ENCODE measurements at regions not wholly inside any gene's neighbourhood (a gene's known extent, or its start where the extent isn't known, plus 50 kb on each side); places are given as distances from the start of the nearest gene placed in this dataset.

DNA sequence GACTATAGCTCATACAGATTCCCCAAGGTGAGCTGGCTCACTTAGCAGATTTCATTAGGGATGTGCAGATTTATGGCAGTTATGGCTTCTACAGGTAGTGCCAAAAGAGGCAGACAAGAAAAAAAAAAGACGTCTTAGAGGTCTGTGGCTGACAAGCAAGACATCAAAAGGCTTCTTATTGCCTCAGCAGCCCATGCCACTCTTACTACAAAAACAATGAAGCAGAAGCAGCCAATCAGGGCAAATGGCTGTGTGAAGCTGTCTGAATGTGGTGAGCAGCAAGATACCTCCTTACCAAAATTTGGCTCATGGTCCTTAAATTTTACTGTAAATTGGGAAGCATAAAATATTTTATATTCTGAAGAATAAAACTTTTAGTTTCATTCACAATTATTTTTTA, 557.5 kb upstream of the GOLIM4 start:
- no peak for ATAC-seq
- no peak for DNase-seq

- DNase-seq: no peak
- ATAC-seq: no peak
These were observed 552.6 kb upstream of the GOLIM4 start for GRCh38 chr3:168648321-168648720.

DNA sequence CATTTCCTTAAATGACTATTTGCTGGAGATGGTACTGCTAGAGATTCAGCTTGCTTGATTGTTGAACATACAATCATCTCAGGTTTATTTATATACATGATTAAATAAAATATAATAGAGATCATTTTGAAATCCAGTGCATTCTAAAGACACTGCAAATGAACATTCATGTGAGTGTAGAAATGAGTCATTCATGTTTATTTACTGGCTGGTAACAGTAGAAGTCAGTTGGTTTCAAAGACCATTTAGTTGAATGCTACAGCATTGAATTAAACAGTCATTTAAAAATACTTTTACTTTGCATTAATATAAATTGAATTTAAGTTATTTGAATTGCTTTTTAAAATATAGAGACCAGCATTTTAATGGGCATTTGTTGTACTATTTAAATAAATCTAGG, 551.9 kb upstream of the GOLIM4 start:
- no peak for ATAC-seq
- DNase-seq: no peak

GRCh38 chr3:168645180-168645579, 549.5 kb upstream of the GOLIM4 start:
- DNase-seq (no peak), ATAC-seq (no peak)

DNA sequence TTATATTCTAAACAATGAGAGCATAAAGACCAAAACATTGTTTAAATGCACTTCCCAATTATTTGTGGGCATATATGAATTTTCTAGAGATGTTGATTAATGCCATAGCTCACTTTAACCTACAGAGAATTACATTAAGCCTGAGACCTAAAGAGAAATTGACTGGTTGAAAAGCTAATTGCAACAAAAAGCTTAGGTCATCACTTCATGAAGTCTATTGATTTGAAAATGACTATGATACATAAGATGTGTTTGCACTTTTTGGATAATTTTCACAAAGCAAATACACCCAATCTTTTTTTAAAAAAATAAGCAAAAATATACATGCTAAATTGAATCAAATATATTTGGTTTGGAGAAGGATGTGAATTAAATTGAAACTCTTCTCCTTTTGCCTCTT, 532.8 kb upstream of the GOLIM4 start:
- DNase-seq: no peak
- no peak for ATAC-seq

DNA sequence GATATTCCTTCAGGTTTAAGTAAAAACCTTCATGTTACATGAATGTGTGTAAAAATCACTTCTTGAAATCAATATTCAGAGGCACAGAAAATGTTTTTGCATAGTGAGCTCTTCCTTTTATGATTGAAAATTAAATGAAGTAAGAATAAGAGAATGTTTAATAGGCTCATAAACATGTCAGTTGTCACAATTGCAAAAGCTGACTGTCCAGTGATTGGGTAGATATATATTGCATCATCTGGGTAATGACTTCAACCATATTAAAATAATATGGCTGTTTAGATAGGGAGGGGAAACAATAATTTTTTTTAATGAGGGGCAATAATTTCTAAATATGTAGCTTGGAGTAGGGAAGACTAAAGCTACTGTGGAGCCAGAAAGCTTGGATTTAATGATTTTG, 529.8 kb upstream of the GOLIM4 start:
- ATAC-seq (no peak), DNase-seq (no peak)

- DNase-seq (no peak), ATAC-seq (no peak)
These were observed 529.2 kb upstream of the GOLIM4 start for GRCh38 chr3:168624892-168625448.

DNA sequence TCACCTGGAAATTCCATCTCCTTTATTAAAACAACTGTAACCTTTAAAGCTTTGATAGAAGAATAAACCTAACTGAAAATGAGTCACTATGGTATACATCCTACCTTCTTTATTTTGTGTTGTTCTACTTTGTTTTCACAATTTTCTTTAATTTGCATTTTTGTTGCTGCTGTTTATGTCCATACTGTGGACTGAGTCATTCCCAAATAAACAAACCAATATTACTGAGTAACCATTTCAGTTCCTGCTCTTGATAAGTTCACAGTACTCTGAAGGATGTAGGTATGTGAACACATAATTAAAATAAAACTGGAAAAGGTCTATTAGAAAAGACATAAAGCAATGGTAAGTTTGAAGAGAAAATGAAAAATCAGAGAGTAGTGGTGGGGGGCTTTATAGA, 528.5 kb upstream of the GOLIM4 start:
- no peak for ATAC-seq
- DNase-seq: no peak

DNA sequence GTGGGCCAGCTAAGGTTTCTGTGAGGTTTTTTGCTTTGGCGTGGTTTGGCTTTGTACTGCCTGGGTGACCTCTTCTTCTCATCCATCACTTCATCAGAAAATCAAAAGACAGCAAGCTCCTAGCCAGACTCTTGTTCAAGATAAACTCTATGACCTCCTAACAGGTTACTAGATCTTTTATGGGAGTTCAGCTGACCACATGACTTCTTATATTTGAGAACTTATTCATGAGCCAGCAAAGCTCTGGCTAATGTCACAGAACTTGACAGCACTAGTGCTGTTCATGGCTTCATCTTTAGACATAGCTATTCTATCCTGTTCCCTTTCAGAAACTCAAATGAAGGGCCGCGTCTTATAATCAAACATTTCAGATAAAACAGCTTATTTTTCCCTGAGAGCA, 527.1 kb upstream of the GOLIM4 start:
- ATAC-seq (no peak), DNase-seq (no peak)

DNA sequence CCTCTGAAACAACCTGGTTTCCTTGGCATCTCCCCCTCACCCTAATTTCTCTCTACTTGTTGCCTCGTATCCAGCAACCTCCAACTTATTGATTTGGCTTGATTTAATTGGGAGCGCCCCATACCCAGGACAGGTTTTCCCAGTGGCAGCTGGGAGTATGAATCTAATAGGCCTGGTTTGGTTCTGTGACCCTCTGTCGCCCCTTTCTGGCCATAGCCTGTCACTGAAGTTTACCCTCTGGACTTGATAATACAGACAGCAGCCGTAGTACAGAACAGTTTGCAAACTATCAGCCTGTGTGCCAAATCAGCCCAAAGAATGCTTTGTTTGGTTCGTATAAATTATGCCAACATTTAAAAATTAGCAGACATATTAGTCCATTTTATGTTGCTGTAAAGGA, 525.1 kb upstream of the GOLIM4 start:
- ATAC-seq: no peak
- DNase-seq: no peak

DNA sequence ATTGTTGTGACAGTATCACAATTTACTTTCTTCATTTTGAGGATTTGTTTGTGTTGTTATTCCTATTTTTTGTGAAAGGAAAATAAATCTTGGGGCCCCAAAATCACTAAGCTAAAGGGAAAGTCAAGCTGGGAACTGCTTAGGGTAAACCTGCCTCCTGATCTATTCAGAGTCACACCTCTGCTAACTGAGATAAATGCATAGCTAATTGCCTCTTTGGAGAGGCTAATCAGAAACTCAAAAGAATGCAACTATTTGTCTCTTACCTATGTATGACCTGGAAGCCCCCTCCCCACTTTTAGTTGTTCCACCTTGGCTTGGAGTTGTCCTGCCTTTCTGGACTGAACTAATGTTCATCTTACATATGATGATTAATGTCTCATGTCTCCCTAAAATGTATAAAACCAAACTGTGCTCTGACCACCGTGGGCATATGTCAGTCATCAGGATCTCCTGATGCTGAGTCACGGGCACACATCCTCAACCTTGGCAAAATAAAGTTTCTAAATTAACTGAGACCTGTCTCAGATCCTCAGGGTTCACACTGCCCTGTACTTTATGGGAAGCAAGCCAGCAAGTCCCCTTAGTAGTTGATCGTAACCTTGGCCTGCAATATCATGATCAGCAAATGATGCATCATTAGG, 523.2 kb upstream of the GOLIM4 start:
- ATAC-seq (no peak), DNase-seq (no peak)

GRCh38 chr3:168617658-168618057, 521.9 kb upstream of the GOLIM4 start:
- DNase-seq: no peak
- no peak for ATAC-seq

- DNase-seq (no peak), ATAC-seq (no peak)
These were observed 521.2 kb upstream of the GOLIM4 start for GRCh38 chr3:168616915-168617314.

GRCh38 chr3:168615493-168616020, 519.8 kb upstream of the GOLIM4 start:
- DNase-seq: no peak

DNA sequence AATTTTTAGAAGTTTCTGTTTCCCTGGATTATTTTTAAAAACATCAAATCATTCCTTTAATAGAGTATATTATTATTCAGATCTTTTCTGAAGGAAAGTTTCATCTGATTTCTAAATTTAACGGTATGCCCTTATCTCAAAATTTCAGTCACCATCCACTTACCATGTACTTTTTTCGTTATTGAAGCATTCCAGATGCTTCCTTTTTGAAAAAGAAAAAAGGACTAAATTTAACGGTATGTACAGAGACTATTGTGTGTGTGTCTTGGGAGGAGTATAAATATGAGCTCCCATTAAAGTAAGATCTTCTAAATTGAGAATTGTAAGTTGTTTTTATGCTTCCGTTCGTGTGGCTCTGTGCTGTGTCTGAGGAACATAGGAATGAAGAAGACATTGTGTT, 517.4 kb upstream of the GOLIM4 start:
- no peak for ATAC-seq

More at GRCh38 chr3:168615493-168616020, 519.8 kb upstream of the GOLIM4 start:
- no peak for ATAC-seq

DNA sequence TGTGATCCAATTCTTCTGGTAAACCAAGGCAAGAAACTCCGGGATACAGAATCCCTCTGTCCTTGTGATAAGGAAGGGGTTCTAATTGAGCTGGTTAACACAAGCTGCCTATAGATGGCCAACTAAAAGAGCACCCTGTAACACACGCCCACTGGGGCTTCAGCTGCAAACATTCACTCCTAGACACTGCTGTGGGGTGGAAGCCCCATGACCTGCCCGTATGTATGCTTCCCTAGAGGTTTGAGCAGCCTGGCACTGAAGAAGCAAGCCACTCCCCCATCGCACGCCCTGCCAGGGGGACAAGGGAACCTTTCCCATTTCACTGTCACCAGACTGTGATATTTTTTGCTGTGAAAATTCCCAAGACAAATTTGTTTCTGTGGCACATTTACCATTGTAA, 516.9 kb upstream of the GOLIM4 start:
- ATAC-seq: no peak
- no peak for DNase-seq

More for the DNA sequence above, 517.4 kb upstream of the GOLIM4 start:
- DNase-seq: no peak

DNA sequence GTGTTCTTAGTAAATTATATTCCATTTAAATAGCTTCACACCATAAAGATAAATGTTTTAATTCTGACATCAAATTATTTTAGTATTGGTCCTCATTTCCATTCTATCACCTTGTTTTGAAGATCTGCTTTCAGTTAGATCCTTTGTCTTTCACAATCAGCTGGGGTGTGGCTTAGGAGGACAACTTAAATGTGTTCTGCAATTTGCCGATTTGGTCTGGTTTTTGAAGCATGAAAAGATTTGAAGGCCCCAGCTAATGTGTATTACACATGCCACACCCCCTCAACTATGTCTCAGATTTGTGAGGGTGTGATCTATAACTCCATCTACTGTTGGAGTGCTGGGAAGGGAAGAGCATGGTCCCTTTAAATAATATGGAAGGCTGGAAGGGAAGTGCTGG, 516.1 kb upstream of the GOLIM4 start:
- DNase-seq (no peak), ATAC-seq (no peak)

- no peak for DNase-seq
- ATAC-seq: no peak
These were observed 513.2 kb upstream of the GOLIM4 start for GRCh38 chr3:168608926-168609325.

DNA sequence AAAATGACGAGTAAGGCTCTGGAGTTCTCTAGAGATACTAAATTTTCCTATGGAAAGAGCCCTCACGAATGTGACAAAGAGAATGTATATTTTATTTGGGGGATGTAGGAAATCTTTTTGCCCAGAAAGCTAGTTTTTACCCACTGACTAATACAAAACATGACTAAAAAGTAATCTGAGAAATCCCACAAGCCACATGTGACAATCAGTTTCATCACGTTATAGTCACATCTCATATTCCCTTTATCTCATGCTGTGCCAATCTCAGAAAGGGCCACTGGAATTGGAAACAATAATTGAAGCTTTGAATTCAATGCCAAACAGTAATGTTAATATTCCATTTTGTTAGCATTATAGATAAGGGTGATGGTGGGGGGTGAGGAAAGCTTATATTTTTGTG, 509.0 kb upstream of the GOLIM4 start:
- no peak for ATAC-seq
- no peak for DNase-seq

- DNase-seq (no peak), ATAC-seq (no peak)
These were observed 502.5 kb upstream of the GOLIM4 start for GRCh38 chr3:168598250-168598649.

DNA sequence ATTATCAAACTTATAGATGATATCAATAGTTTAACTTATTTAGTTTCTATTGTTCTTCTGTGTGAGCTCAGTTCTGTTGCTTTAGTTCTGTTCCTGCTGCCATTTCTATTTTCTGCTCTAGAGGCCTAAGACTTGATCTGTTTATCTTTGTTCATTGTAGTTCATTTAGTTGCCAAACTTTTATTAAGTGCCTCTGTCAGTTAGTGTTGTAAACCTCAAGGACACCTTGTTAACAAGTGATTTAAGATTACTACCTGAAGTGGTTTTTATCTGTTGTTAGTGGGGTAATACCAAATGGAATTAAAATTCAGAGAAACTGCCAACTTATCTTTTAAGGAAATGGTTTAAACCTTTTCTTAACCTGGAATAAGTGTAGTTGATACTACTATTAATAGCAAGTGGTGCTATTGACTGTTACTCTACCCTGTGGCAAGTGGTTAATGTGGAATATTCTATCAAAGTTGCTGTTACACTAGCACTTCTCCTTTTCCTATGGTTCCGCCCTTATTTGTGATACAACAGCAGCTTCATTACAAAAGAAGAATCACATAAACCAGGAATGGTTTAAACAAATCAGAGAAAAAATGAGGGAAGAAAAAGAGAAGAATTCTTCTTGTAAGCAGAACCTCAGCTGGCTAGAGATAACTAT, 500.6 kb upstream of the GOLIM4 start:
- DNase-seq (no peak), ATAC-seq (no peak)

DNA sequence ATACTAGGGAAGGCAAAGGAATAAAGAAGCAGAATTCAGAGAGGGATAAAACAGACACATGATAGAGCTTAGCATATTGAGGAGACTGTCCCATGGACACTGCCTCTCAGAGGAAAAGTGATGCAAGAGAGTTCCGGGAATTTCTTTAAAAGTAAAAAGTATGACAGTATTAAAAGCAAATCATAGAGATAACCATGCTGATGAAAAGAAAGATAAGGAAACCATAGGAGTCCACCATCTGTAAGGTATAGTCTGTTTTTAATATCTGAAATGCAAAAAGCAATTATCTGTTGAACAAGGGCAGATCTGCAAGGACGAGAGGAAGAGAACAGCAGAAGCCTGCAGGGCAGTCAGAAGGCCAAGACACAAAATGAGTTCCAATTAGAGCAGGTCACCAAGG, 495.9 kb upstream of the GOLIM4 start:
- ATAC-seq: no peak
- DNase-seq: no peak

DNA sequence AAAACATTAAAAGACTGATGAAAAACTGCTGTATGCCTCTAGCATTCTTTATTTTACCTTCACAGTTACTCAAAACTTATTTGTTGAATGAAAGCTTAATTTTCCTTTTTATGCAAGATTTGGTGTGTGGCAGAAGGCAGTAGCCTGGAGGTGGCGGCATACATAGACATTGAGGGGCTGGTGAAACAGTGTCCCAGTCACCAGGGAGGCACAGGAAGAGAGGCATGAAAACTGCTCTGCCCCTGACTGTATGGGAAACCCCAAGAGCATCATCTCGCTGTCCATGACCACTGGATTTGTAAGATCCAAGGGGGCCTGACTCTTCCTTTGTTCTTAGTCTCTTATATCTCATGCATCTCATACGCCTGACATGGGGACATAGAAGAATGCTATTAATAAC, 493.7 kb upstream of the GOLIM4 start:
- no peak for ATAC-seq

DNA sequence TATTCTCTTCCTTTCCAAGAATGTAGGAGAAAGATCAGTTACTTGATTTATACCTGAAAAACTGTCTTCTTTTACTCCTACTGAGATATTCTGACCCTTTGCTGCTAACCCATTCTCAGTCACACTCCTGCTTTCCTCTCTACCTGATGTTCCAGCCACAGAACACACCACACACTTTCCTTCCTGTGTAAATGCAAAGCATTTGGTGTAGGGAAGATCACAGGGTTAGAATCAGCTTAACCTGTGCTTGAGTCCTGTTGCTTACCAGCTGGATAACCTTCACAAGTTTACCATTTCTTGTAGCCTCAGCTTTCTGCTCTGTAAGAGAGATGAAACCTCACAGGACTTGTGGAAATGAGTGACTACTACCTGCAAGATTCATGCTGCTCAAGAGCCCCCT, 489.8 kb upstream of the GOLIM4 start:
- no peak for DNase-seq
- no peak for ATAC-seq

More for the DNA sequence above, 493.7 kb upstream of the GOLIM4 start:
- no peak for DNase-seq

Data from stimulated activated naive CD8-positive, alpha-beta T cell treated with anti-CD3 and anti-CD28 coated beads, Interleukin-15, Interleukin-2, amounts not matched to agents 100 U/mL and 50 U/mL, for 24 hours (primary cell).